Activated naive CD4-positive, alpha-beta T cell treated with anti-CD3 and anti-CD28 coated beads, Interleukin-2, amount 50 U/mL, for 72 hours (primary cell): ENCODE measurements at regions not wholly inside any gene's neighbourhood (a gene's known extent, or its start where the extent isn't known, plus 50 kb on each side); places are given as distances from the start of the nearest gene placed in this dataset.

Experiments used
- ATAC-seq, 2 donors: fragments of 150-1000 bp; cut with Tn5 transposase; 2 replicates each; pipeline ENCODE4 v1.10.0; 2021; ENCODE audit warnings: mild to moderate bottlenecking in 2 of 2, moderate library complexity in 2 of 2
- DNase-seq, 2 donors: peaks; one replicate each; pipeline ENCODE4 v3.0.0; 2021 to 2022; ENCODE audit warnings: low spot score in 2 of 2
- H3K27ac Mint-ChIP-seq, 2 donors: one replicate each; pipeline ENCODE4 v1.8.0; 2022; ENCODE audit warnings: mild to moderate bottlenecking in 2 of 2, mixed read lengths in 2 of 2
- H3K36me3 Mint-ChIP-seq, 2 donors: one replicate each; pipeline ENCODE4 v1.8.0; 2022; ENCODE audit warnings: mixed read lengths in 2 of 2
- H3K9me3 Mint-ChIP-seq, 2 donors: one replicate each; pipeline ENCODE4 v1.8.0; 2022; ENCODE audit warnings: mixed read lengths in 2 of 2

GRCh38 chr3:40718209-40718608 lies 193.4 kb downstream of the ZNF621 start:
- Mint-ChIP-seq H3K27ac (no peak overlapping the region), H3K36me3 (no peaks in the 10 kb centered on the region), H3K9me3 (no peaks in the 10 kb centered on the region)
- no peak for ATAC-seq
- no peak for DNase-seq

DNA sequence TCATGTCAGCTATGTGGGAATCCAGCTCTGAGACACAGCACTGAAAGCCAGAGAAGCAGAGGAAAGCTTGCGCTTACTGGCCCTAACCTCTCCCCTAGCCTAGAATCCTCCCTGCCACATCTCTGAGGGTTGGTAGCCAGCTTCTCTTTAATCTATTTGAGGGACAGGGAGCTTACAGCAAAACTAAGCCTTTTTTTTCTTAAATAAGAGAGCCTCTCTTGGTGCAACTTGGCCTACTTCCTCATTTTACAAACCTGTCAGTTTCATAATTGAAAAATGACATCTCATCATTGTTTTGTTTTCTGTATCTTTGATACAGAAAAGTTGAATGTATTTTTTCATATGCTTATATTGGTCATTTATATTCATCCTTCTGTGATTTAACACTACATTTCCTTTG lies 193.9 kb downstream of the ZNF621 start:
- Mint-ChIP-seq H3K36me3 (no peaks in the 10 kb centered on the region), H3K27ac (no peak overlapping the region), H3K9me3 (no peaks in the 10 kb centered on the region)
- ATAC-seq (no peak), DNase-seq (no peak)

- no peak for DNase-seq
- ATAC-seq = no peak
- H3K36me3 Mint-ChIP-seq = no peaks in the 10 kb centered on the region
- H3K27ac Mint-ChIP-seq = no peak overlapping the region
- H3K9me3 Mint-ChIP-seq = no peaks in the 10 kb centered on the region
Measured at GRCh38 chr3:40719660-40720287, 195.0 kb downstream of the ZNF621 start.

DNA sequence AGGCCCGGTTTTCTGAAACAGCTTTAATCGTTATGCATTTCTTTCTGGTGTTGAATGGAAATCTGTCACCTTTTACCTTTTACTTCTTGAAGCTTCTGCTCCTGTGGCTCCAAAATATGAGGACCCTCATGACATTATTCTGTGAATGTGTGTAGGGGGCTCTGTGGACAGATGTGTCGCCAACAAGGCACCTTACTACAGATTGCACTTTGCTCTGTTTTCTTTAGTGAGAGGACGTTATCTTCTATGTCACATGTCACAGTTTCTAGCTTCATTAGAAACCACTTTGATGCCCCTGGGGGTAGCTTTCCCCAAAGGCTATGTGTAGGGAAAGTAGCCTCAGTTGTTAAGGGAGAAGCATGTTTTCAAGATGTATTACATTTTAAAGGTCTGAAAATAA lies 195.6 kb downstream of the ZNF621 start:
- H3K36me3 Mint-ChIP-seq = no peaks in the 10 kb centered on the region
- no peak overlapping the region for H3K27ac Mint-ChIP-seq
- ATAC-seq (no peak), DNase-seq (no peak)
- no peaks in the 10 kb centered on the region for H3K9me3 Mint-ChIP-seq

GRCh38 chr3:40720863-40721262 lies 196.1 kb downstream of the ZNF621 start:
- DNase-seq (no peak), ATAC-seq (no peak)
- H3K36me3 Mint-ChIP-seq = no peaks in the 10 kb centered on the region
- H3K9me3 Mint-ChIP-seq = no peaks in the 10 kb centered on the region
- no peak overlapping the region for H3K27ac Mint-ChIP-seq

GRCh38 chr3:40723083-40723660 lies 198.4 kb downstream of the ZNF621 start:
- DNase-seq (no peak), ATAC-seq (no peak)
- Mint-ChIP-seq H3K9me3 (no peaks in the 10 kb centered on the region), H3K27ac (no peak overlapping the region), H3K36me3 (no peaks in the 10 kb centered on the region)

DNA sequence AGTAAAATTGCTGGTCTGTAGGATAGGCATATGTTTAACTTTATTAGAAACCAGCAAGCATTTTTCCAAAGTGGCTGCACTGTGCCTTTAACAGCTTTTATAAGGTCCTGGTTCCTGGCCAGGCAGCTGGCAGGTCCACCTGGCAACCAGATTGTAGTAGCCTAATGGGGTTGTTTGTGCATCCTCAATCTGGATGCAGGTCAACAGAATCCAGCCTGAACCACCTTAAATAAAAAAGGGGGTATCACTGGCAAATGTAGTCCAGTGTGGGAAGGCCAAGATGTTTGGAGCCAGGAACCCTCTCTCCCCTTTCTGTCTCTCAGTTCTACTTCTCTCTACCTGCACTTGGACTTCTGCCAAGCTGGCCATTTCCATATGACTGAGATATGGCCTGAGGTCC lies 200.3 kb downstream of the ZNF621 start:
- peaks cover 11 to 14% of the 10 kb centered on the region in 2 donors for H3K9me3 Mint-ChIP-seq
- DNase-seq (no peak), ATAC-seq (no peak)
- no peak overlapping the region for H3K27ac Mint-ChIP-seq
- peaks cover 4 to 9% of the 10 kb centered on the region in 2 donors for H3K36me3 Mint-ChIP-seq

GRCh38 chr3:40731445-40731844 lies 206.7 kb downstream of the ZNF621 start:
- H3K9me3 Mint-ChIP-seq = peaks cover 27 to 34% of the 10 kb centered on the region in 2 donors

DNA sequence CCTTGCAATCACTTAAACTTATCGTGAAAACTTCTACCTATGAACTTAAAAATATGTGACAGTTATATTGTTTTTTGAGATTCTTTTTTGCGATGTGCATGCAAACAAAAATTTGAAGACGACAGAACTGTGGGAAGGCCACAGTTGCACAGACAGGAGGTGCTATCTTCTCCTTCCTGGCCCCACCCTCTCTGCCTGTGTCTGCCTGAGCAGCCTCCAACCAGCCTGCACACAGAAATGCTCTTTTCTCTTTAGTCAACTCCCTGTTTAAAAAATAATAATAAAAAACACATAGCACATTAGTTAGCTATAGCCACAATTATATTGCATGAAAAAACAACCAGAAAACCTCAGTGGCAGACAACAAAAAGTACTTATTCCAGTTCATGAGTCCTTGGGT lies 212.2 kb downstream of the ZNF621 start:
- no peak for ATAC-seq
- DNase-seq = no peak
- Mint-ChIP-seq H3K27ac (no peak overlapping the region), H3K9me3 (peaks cover 0 to 5% of the 10 kb centered on the region in 2 donors), H3K36me3 (no peaks in the 10 kb centered on the region)

More at GRCh38 chr3:40731445-40731844, 206.7 kb downstream of the ZNF621 start:
- peaks cover 13 to 23% of the 10 kb centered on the region in 2 donors for H3K36me3 Mint-ChIP-seq
- H3K27ac Mint-ChIP-seq = no peak overlapping the region
- no peak for ATAC-seq
- no peak for DNase-seq

DNA sequence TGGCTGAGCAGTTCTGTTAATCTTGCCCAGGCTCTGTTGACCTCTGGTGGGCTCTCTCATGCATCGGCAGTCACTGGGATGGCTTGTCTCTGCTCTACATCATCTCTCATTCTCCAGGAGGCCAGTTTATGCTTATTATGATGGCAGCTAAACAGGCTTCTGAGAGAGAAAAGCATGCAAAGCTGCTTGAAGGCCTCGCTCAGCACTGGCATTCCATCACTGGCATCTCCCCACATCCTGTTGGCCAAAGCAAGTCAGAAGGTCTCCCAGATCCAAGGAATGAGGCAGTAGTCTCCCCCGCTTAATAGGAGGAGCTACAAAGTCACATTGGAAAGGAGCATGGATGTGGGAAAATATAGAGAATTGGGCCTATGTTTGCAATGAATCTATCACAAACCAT lies 212.6 kb downstream of the ZNF621 start:
- no peaks in the 10 kb centered on the region for H3K36me3 Mint-ChIP-seq
- peaks cover 0 to 5% of the 10 kb centered on the region in 2 donors for H3K9me3 Mint-ChIP-seq
- H3K27ac Mint-ChIP-seq = no peak overlapping the region
- no peak for DNase-seq
- ATAC-seq = no peak

- no peak for ATAC-seq
Measured at GRCh38 chr3:40739971-40740370, 215.2 kb downstream of the ZNF621 start.

DNA sequence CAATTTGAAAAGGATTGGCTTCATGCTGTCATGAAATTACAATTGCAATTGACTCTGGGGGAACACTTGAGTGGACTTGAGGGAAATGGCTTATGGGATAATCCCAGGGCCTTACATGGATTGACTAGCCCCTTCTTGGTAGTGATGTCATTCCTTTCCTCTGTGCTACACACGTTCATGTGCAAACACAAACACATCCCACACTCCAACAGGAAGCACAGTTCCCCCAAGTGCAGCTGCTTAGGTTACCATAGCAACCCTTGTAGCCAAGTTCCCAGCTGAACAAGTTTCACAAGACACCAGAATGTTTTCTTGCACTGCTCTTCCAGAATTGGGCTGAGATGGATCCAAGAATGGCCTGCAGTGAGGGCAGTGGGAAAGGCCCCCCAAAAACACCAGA lies 217.0 kb downstream of the ZNF621 start:
- ATAC-seq (no peak), DNase-seq (no peak)
- H3K9me3 Mint-ChIP-seq = no peaks in the 10 kb centered on the region
- H3K27ac Mint-ChIP-seq = no peak overlapping the region
- no peaks in the 10 kb centered on the region for H3K36me3 Mint-ChIP-seq

More at GRCh38 chr3:40739971-40740370, 215.2 kb downstream of the ZNF621 start:
- Mint-ChIP-seq H3K9me3 (no peaks in the 10 kb centered on the region), H3K27ac (no peak overlapping the region), H3K36me3 (no peaks in the 10 kb centered on the region)
- DNase-seq = no peak

DNA sequence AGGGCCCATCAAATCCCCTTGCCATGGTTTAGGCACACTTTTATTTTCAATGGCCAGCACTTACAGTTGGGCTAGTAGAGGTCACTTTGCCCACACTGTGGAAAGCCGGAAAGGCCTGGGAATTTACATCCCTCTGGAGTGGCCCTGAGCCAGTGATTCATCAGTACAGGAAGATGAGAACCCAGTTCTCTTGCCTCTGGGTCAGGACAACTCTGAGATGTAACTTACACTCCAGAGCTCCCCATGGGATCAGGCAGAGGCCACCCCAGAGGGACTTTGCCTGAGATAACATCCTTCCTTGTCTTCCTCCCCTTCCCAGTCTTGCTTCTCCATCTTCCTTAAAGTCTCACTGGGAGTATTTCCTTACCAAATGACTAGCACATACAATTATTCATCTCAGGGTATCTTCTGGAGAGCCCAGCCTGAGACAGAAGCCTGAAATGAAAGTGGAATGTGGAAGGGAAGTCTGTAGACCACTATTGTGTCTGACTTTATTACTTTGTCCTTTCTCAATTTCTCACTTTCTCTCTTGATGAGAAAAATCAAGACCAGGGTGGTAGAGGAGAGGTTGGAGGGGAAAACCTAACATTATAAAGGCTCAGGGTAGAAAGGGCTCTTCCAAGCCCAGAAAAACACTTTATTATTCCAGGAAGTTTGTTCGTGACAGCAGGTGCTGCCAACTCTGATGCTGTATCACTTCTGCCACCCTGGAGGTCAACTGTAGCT lies 220.8 kb downstream of the ZNF621 start:
- Mint-ChIP-seq H3K36me3 (no peaks in the 10 kb centered on the region), H3K9me3 (no peaks in the 10 kb centered on the region), H3K27ac (no peak overlapping the region)
- DNase-seq = no peak
- ATAC-seq = no peak

- ATAC-seq = no peak
- H3K36me3 Mint-ChIP-seq = no peaks in the 10 kb centered on the region
- H3K9me3 Mint-ChIP-seq = peaks cover 0 to 3% of the 10 kb centered on the region in 2 donors
- H3K27ac Mint-ChIP-seq = no peak overlapping the region
- no peak for DNase-seq
Measured at GRCh38 chr3:40751666-40752065, 226.9 kb downstream of the ZNF621 start.

- no peaks in the 10 kb centered on the region for H3K36me3 Mint-ChIP-seq
- no peak overlapping the region for H3K27ac Mint-ChIP-seq
- peaks cover 0 to 3% of the 10 kb centered on the region in 2 donors for H3K9me3 Mint-ChIP-seq
- ATAC-seq (no peak), DNase-seq (no peak)
Measured at GRCh38 chr3:40752492-40752891, 227.7 kb downstream of the ZNF621 start.

DNA sequence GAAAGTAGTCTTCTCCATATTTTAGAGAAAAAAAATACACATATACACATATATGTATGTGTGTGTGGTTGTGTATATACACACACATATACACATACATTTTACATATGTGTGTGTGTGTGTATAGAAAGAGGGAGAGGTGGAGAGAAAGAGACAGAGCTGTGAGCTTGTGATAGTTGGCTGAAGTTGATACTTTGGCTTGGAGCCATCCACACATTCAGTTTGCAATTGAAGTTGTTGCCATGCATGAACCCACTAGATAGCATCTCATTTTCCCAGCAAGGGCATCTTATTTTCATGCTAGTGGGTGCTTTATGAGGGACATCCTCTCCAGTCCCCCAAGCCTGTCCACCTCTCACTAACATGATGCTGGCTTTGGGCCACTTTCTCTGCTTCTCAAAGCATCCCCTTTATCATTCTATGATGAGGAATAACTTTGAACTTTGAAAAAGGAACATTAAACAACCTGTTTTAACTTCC lies 228.6 kb downstream of the ZNF621 start:
- ATAC-seq = no peak

DNA sequence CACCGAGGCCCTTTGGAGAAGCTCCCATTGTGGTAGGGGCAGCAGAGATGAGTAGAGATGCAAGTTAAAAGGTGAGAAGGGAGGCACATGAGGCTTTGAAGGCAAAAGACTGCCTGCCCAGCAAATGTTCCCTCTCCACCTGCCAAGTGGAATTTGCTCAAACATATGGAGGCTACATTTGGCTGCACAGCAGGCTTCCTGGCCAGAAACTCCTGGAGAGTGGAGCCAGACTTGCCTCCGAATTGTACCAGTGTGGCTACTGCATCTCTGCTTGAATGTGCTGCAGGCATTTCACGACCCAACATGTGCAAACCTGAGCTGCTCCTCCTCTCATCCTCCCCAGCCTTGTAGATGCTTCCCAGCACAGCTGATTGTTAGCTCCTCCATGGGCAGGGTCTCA lies 229.2 kb downstream of the ZNF621 start:
- ATAC-seq (no peak), DNase-seq (no peak)
- no peak overlapping the region for H3K27ac Mint-ChIP-seq
- H3K9me3 Mint-ChIP-seq = peaks cover 0 to 3% of the 10 kb centered on the region in 2 donors
- H3K36me3 Mint-ChIP-seq = no peaks in the 10 kb centered on the region

More for the DNA sequence above, 228.6 kb downstream of the ZNF621 start:
- Mint-ChIP-seq H3K9me3 (peaks cover 0 to 3% of the 10 kb centered on the region in 2 donors), H3K36me3 (no peaks in the 10 kb centered on the region), H3K27ac (no peak overlapping the region)
- no peak for DNase-seq
